ENCODE measurements at regions not wholly inside any gene's neighbourhood (a gene's known extent, or its start where the extent isn't known, plus 50 kb on each side); places are given as distances from the start of the nearest gene placed in this dataset.

DNA sequence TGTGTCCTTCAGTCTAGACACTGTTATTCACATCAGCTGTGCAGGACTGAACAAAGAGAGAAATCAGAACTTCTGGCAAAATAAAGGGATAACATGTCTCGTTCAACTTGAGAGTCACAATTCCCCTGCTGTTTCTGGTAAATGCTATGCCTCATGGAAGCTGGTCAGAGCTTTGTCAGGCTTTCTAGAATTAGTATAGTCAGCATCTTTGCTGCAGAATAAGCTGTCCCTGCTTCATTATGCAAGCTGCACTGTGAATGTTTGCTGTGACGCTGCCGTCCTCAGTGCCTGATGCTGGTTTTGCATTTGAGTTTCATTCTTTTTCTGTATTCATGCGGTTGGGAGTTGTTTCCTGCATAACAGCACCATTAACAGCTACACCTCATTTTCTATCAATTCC, 96.4 kb upstream of the KCNJ6 start:
- Histone ChIP-seq H3K9me3 (replicated peaks; ENCODE audit: control insufficient read depth, insufficient read depth, low read length) (no peaks in the 10 kb centered on the region), H3K4me1 (ENCODE audit: control insufficient read depth, insufficient read depth, low read length) (no peaks in the 10 kb centered on the region), H3K27me3 (replicated peaks in 1 of 2; ENCODE audit: control insufficient read depth in 2 of 2, insufficient read depth in 2 of 2, low read length in 1 of 2) (no peaks in the 10 kb centered on the region; a peak in 1 of 4 replicates), H3K27ac (ENCODE audit: control insufficient read depth, insufficient read depth) (no peak overlapping the region), H3K4me2 (ENCODE audit: control insufficient read depth, insufficient read depth) (no peak overlapping the region), H2AFZ (ENCODE audit: control insufficient read depth, low read depth, low read length) (no peak overlapping the region), H4K20me1 (ENCODE audit: control insufficient read depth, insufficient read depth) (no peaks in the 10 kb centered on the region), H3K4me3 (no peak overlapping the region), H3K79me2 (ENCODE audit: control insufficient read depth, insufficient read depth, low read length) (no peaks in the 10 kb centered on the region), H3K36me3 (ENCODE audit: control insufficient read depth in 2 of 2, insufficient read depth in 2 of 2, low read length in 1 of 2) (no peaks in the 10 kb centered on the region), H3K9ac (ENCODE audit: control insufficient read depth, insufficient read depth, low read length) (no peak overlapping the region)
- intact Hi-C loops (cut with micrococcal nuclease; ENCODE audit: unreplicated experiment) (no loop called here), in situ Hi-C loops (cut with MboI) (no loop called here)
- TF ChIP-seq ELK1 (IDR thresholded peaks at IDR 0.05; ENCODE audit: low read depth, low read length) = no peak
- TF ChIP-seq WRNIP1 (IDR thresholded peaks at IDR 0.05; ENCODE audit: borderline replicate concordance, low read depth, low read length) = no peak
- no peak for TF ChIP-seq ZNF622 (IDR thresholded peaks at IDR 0.05)
- no peak for TF ChIP-seq MLLT1 (IDR thresholded peaks at IDR 0.05)
- TF ChIP-seq, protein P1, sequence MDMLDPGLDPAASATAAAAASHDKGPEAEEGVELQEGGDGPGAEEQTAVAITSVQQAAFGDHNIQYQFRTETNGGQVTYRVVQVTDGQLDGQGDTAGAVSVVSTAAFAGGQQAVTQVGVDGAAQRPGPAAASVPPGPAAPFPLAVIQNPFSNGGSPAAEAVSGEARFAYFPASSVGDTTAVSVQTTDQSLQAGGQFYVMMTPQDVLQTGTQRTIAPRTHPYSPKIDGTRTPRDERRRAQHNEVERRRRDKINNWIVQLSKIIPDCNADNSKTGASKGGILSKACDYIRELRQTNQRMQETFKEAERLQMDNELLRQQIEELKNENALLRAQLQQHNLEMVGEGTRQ (IDR thresholded peaks at IDR 0.05; ENCODE audit: borderline replicate concordance, low read depth, low read length) = no peak
- TF ChIP-seq, protein P2, sequence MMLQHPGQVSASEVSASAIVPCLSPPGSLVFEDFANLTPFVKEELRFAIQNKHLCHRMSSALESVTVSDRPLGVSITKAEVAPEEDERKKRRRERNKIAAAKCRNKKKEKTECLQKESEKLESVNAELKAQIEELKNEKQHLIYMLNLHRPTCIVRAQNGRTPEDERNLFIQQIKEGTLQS (IDR thresholded peaks at IDR 0.05; ENCODE audit: borderline replicate concordance, extremely low read depth, low read depth, low read length) = no peak
- SMC1A ChIA-PET (ENCODE audit: uncharacterized antibody, unreplicated experiment) = no interaction called here
- no TSS peak for BruUV-seq (replicated peaks)
- POLR2A ChIA-PET = no interaction called here
- no peak for DNase-seq (ENCODE audit: low read depth, low spot score)
- no peak for FAIRE-seq
- 70% methylated on average over 4 of the region's 4 CpGs for WGBS (ENCODE audit: insufficient coverage, insufficient replicate concordance, low lambda C conversion rate, missing lambda C conversion rate)
- RAD21 ChIA-PET (ENCODE audit: unreplicated experiment) = no interaction called here
- CTCF ChIA-PET = no interaction called here
- no peak for ATAC-seq
